ENCODE measurements at regions not wholly inside any gene's neighbourhood (a gene's known extent, or its start where the extent isn't known, plus 50 kb on each side); places are given as distances from the start of the nearest gene placed in this dataset.
"Not testable (repeated sequence)": the region's sequence is repeated elsewhere in the genome, so short reads cannot be mapped to it uniquely, and the experiment has no call there.

DNA sequence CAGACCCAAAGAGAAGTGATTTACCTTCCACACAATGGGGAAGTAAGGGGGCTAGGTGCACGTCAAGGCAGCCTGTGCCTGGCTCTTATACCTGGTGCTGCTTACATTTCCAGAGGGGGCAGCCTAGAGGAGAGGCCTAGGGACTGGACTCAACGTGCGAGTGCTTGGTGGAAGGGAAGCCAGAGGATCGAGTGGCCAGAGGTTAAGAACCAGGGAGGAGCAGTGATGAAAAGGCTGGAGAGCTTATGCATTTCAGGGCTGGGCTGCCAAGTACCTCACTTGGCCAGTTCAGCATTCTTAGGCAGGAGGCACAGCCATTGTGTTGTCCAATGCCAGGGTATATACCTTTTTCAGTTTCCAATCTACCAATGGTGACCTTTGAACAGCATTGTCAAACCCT, 77.4 kb downstream of the LAT start:
- TF ChIP-seq, protein P1, sequence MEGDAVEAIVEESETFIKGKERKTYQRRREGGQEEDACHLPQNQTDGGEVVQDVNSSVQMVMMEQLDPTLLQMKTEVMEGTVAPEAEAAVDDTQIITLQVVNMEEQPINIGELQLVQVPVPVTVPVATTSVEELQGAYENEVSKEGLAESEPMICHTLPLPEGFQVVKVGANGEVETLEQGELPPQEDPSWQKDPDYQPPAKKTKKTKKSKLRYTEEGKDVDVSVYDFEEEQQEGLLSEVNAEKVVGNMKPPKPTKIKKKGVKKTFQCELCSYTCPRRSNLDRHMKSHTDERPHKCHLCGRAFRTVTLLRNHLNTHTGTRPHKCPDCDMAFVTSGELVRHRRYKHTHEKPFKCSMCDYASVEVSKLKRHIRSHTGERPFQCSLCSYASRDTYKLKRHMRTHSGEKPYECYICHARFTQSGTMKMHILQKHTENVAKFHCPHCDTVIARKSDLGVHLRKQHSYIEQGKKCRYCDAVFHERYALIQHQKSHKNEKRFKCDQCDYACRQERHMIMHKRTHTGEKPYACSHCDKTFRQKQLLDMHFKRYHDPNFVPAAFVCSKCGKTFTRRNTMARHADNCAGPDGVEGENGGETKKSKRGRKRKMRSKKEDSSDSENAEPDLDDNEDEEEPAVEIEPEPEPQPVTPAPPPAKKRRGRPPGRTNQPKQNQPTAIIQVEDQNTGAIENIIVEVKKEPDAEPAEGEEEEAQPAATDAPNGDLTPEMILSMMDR (IDR thresholded peaks at IDR 0.05; ENCODE audit: insufficient read depth, low read length, poor library complexity, severe bottlenecking), result not testable (repeated sequence)
- not testable (repeated sequence) for TF ChIP-seq EZH2phosphoT487 (conservative IDR thresholded peaks at IDR 0.05; ENCODE audit: low read length)
